ENCODE measurements at regions not wholly inside any gene's neighbourhood (a gene's known extent, or its start where the extent isn't known, plus 50 kb on each side); places are given as distances from the start of the nearest gene placed in this dataset.

GRCh38 chr6:66128656-66129055 is 421.6 kb upstream of the EYS start:
- Mint-ChIP-seq H3K4me3 (no peak overlapping the region), H3K9me3 (peaks cover 38% of the 10 kb centered on the region), H3K27ac (no peak overlapping the region), H3K27me3 (ENCODE audit: insufficient read depth) (no peaks in the 10 kb centered on the region; the same call in 1 of the 2 replicates), H3K36me3 (ENCODE audit: low read depth) (peaks cover 4% of the 10 kb centered on the region; the same call in 1 of the 2 replicates), H3K4me1 (ENCODE audit: low read depth) (no peaks in the 10 kb centered on the region)
- no peak for DNase-seq
- TF ChIP-seq CTCF (IDR thresholded peaks at IDR 0.05): no peak

GRCh38 chr6:66128243-66128642 is 421.2 kb upstream of the EYS start:
- H3K27me3 Mint-ChIP-seq (ENCODE audit: insufficient read depth): no peaks in the 10 kb centered on the region; the same call in 1 of the 2 replicates
- no peak for TF ChIP-seq CTCF (IDR thresholded peaks at IDR 0.05)

GRCh38 chr6:66127061-66127460 is 420.0 kb upstream of the EYS start:
- H3K27ac Mint-ChIP-seq: no peak overlapping the region
- peaks cover 4% of the 10 kb centered on the region; the same call in 1 of the 2 replicates for H3K36me3 Mint-ChIP-seq (ENCODE audit: low read depth)
- peaks cover 38% of the 10 kb centered on the region for H3K9me3 Mint-ChIP-seq
- H3K27me3 Mint-ChIP-seq (ENCODE audit: insufficient read depth): no peaks in the 10 kb centered on the region; the same call in 1 of the 2 replicates
- H3K4me1 Mint-ChIP-seq (ENCODE audit: low read depth): no peaks in the 10 kb centered on the region
- no peak for TF ChIP-seq CTCF (IDR thresholded peaks at IDR 0.05)
- no peak overlapping the region for H3K4me3 Mint-ChIP-seq
- no peak for DNase-seq

More at GRCh38 chr6:66128243-66128642, 421.2 kb upstream of the EYS start:
- no peak overlapping the region for H3K4me3 Mint-ChIP-seq
- H3K9me3 Mint-ChIP-seq: peaks cover 35% of the 10 kb centered on the region
- peaks cover 4% of the 10 kb centered on the region; the same call in 1 of the 2 replicates for H3K36me3 Mint-ChIP-seq (ENCODE audit: low read depth)
- DNase-seq: no peak
- H3K4me1 Mint-ChIP-seq (ENCODE audit: low read depth): no peaks in the 10 kb centered on the region
- H3K27ac Mint-ChIP-seq: no peak overlapping the region

GRCh38 chr6:66126358-66126757 is 419.3 kb upstream of the EYS start:
- TF ChIP-seq CTCF (IDR thresholded peaks at IDR 0.05): no peak
- peaks cover 4% of the 10 kb centered on the region; the same call in 1 of the 2 replicates for H3K36me3 Mint-ChIP-seq (ENCODE audit: low read depth)
- no peaks in the 10 kb centered on the region; the same call in 1 of the 2 replicates for H3K27me3 Mint-ChIP-seq (ENCODE audit: insufficient read depth)
- H3K9me3 Mint-ChIP-seq: peaks cover 45% of the 10 kb centered on the region
- no peaks in the 10 kb centered on the region for H3K4me1 Mint-ChIP-seq (ENCODE audit: low read depth)
- no peak overlapping the region for H3K27ac Mint-ChIP-seq
- no peak for DNase-seq
- no peak overlapping the region for H3K4me3 Mint-ChIP-seq

- Mint-ChIP-seq H3K27ac (no peak overlapping the region), H3K4me1 (ENCODE audit: low read depth) (no peaks in the 10 kb centered on the region), H3K36me3 (ENCODE audit: low read depth) (peaks cover 13% of the 10 kb centered on the region), H3K27me3 (ENCODE audit: insufficient read depth) (no peaks in the 10 kb centered on the region), H3K9me3 (peaks cover 48% of the 10 kb centered on the region), H3K4me3 (no peak overlapping the region)
- no peak for TF ChIP-seq CTCF (IDR thresholded peaks at IDR 0.05)
- DNase-seq: no peak
Measured at GRCh38 chr6:66103954-66104353, 396.9 kb upstream of the EYS start.

- Mint-ChIP-seq H3K9me3 (peaks cover 42% of the 10 kb centered on the region), H3K27ac (no peak overlapping the region), H3K36me3 (ENCODE audit: low read depth) (peaks cover 13% of the 10 kb centered on the region), H3K4me1 (ENCODE audit: low read depth) (no peaks in the 10 kb centered on the region), H3K4me3 (no peak overlapping the region), H3K27me3 (ENCODE audit: insufficient read depth) (no peaks in the 10 kb centered on the region)
- no peak for DNase-seq
- TF ChIP-seq CTCF (IDR thresholded peaks at IDR 0.05): no peak
Measured at GRCh38 chr6:66103354-66103753, 396.3 kb upstream of the EYS start.
